GM21529 (cell line): ENCODE measurements at regions not wholly inside any gene's neighbourhood (a gene's known extent, or its start where the extent isn't known, plus 50 kb on each side); places are given as distances from the start of the nearest gene placed in this dataset.

Source experiments
- ATAC-seq: cut with Tn5 transposase; IDR thresholded peaks from one replicate; pipeline ENCODE4 v1.9.1; 2021; ENCODE audit not compliant: unreplicated experiment

DNA sequence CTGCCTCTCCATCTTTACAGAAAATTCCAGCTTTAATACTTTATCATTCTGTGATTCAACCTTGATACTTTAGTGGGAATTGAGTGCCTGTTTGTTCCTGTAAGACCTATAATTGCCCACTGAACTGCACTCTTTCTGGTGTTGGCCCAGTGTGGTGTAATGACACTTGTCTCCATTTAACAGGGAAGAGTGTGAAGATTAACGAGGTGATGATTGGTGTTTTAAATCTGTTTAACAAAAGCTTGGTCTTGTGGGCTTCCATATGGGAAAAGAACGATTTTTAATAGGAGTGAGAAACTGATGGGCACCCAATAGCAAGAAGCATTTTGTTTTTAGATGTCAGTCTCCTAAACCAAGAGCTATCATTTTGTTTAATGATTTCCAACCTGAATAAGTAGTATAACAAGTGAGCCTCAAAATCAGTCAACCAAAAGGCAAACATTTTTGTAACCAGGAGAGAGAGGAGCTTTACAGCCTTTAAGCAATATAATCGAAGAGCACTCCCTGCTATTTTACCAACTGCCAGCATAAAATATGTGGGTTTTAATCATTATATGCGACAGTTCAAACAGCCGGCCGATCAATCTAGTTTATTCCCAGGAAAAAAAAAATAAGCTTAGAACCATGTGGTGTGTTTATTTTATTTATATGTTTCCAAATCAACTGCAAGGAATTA lies 50.2 kb downstream of the SUPT20HL1 start:
- no peak for ATAC-seq

DNA sequence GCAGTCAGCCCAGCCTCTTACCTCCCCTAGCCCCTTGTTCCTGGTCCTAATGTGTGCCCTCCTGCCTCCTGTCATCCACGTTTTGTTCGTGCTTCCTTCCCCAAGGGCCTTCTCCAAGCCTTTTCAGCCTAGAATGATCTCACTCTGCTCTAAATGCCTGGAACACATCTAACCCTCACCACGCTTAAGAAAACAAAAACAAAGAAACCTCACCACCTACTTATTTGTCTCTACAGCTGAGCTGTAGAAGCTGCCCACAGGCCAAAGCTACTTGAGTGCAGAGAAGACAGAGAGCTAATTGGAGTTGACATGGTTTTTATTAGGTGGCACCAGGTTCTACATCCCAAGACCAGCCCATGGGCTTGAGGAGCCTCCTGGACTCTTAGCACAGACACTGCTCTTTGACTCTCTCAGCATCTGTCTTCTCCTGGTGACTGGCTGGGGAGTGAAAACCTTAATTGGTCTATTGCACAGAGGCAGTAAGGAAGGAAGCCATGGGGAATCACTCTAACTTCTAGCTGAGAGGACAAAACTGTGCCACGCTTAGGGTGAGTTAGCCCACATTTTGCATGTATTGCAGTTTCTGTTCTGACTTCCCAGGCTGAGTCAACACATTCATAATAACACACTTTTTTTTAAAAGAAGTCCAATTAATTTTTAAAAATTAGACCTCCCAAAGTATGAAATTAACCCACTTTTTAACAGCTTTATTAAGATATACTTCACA lies 52.3 kb upstream of the PDK3 start:
- ATAC-seq: peak; percentile 55
